ENCODE measurements at regions not wholly inside any gene's neighbourhood (a gene's known extent, or its start where the extent isn't known, plus 50 kb on each side); places are given as distances from the start of the nearest gene placed in this dataset.
A peak's percentile ranks its signal among the peaks of the same experiment; 100 is the strongest.
"Not testable (repeated sequence)": the region's sequence is repeated elsewhere in the genome, so short reads cannot be mapped to it uniquely, and the experiment has no call there.

GRCh38 chr9:42550789-42551357 is 367.4 kb downstream of the SPATA31A6 start:
- not testable (repeated sequence) for TF ChIP-seq MYC (IDR thresholded peaks at IDR 0.05; ENCODE audit: low read depth, low read length); EZH2 (IDR thresholded peaks at IDR 0.05; ENCODE audit: borderline replicate concordance, low read depth, low read length, severe bottlenecking)
- TF ChIP-seq CTCF (IDR thresholded peaks at IDR 0.05; ENCODE audit: extremely low read depth in 1 of 2, insufficient read depth in 1 of 2, low read depth in 1 of 2, low read length in 2 of 2) = peak; percentile 13 to 31
